Stimulated activated CD4-positive, alpha-beta T cell treated with anti-CD3 and anti-CD28 coated beads, Interleukin-15, amount 100 ng/mL, for 48 hours (primary cell): ENCODE measurements at regions not wholly inside any gene's neighbourhood (a gene's known extent, or its start where the extent isn't known, plus 50 kb on each side); places are given as distances from the start of the nearest gene placed in this dataset.

Experiments used
- DNase-seq, 2 donors: peaks; one replicate each; pipeline ENCODE4 v3.0.0-alpha.2; 2020; ENCODE audit warnings: low read depth in 2 of 2

GRCh38 chr3:72240531-72240930, 455.6 kb upstream of the PROK2 start:
- DNase-seq: no peak

- DNase-seq: no peak
These were observed 453.9 kb upstream of the PROK2 start for GRCh38 chr3:72238801-72239200.

- DNase-seq: no peak
These were observed 453.2 kb upstream of the PROK2 start for GRCh38 chr3:72238010-72238691.

- DNase-seq: no peak
These were observed 452.7 kb upstream of the PROK2 start for GRCh38 chr3:72237679-72238009.

- DNase-seq: no peak
These were observed 449.4 kb upstream of the PROK2 start for GRCh38 chr3:72234391-72234790.

GRCh38 chr3:72233571-72233970, 448.6 kb upstream of the PROK2 start:
- no peak for DNase-seq

- DNase-seq: no peak
These were observed 447.8 kb upstream of the PROK2 start for GRCh38 chr3:72232777-72233176.

GRCh38 chr3:72232331-72232730, 447.4 kb upstream of the PROK2 start:
- no peak for DNase-seq

GRCh38 chr3:72231439-72232196, 446.7 kb upstream of the PROK2 start:
- DNase-seq: no peak

- DNase-seq: no peak
These were observed 445.9 kb upstream of the PROK2 start for GRCh38 chr3:72230774-72231379.

- DNase-seq: no peak
These were observed 445.0 kb upstream of the PROK2 start for GRCh38 chr3:72229952-72230351.

- DNase-seq: no peak
These were observed 442.6 kb upstream of the PROK2 start for GRCh38 chr3:72227486-72228070.

- no peak for DNase-seq
These were observed 440.0 kb upstream of the PROK2 start for GRCh38 chr3:72224804-72225509.

GRCh38 chr3:72223628-72224027, 438.7 kb upstream of the PROK2 start:
- no peak for DNase-seq

- no peak for DNase-seq
These were observed 438.2 kb upstream of the PROK2 start for GRCh38 chr3:72223116-72223515.

- no peak for DNase-seq
These were observed 437.5 kb upstream of the PROK2 start for GRCh38 chr3:72222410-72222809.

- no peak for DNase-seq
These were observed 436.0 kb upstream of the PROK2 start for GRCh38 chr3:72220946-72221345.

GRCh38 chr3:72219752-72220151, 434.8 kb upstream of the PROK2 start:
- no peak for DNase-seq

GRCh38 chr3:72217570-72217969, 432.6 kb upstream of the PROK2 start:
- no peak for DNase-seq

- no peak for DNase-seq
These were observed 429.4 kb upstream of the PROK2 start for GRCh38 chr3:72214066-72214951.
